ENCODE measurements at regions not wholly inside any gene's neighbourhood (a gene's known extent, or its start where the extent isn't known, plus 50 kb on each side); places are given as distances from the start of the nearest gene placed in this dataset.

DNA sequence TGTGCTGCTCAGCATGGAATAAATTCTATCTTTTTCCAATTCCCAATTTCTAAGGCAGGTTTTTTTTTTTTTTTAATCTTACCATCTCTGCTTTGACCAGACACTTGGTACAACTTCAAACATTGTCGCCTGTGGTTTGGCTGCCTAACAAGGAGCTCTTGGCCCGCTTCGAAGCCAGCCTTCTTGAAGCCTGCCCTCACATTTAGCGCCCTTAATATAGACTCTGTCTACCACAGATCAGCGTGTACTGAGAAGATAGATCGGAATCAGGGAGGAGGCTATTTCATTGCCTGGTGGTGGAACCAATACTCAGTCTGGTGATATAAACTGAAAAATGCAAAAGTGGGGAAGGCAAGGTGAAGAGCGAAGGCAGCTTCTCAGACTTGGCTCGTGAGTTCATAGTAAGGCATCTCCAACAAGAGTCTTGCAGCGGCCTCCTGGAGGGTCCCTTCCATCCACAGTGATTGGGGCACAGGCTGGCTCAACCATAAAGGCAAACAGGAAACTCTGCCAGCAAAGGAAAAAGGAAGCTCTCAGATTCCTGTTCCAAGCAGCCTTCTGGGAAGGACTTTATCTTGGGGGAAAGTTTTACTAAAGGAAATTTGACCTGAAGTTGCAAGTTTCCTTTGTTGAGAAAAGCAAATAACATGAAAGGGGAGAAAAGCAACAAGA lies 103.2 kb upstream of the BCL2L14 start:
- Mint-ChIP-seq H3K27ac (no peak overlapping the region), H3K9me3 (peaks cover 5% of the 10 kb centered on the region), H3K4me1 (ENCODE audit: low read depth) (peaks cover 13% of the 10 kb centered on the region), H3K36me3 (ENCODE audit: low read depth) (no peaks in the 10 kb centered on the region), H3K27me3 (ENCODE audit: low read depth) (peaks cover 4% of the 10 kb centered on the region), H3K4me3 (no peak overlapping the region)
- DNase-seq (ENCODE audit: low spot score): no peak

DNA sequence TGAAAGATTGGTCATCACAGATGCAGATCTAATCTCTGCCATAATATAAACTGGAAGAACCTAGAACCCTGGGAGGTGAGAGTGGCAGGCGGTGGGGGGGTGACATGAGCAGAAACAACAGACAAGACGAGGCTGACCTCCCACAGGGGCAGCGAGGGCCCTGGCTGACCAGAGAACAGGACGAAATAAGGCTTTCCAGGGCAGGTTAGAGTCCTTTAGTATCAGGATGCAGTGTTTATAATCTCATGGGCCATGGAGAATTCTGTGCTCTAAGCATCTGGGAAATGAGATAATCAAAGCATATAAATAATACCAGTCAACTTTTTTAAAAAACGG lies 102.7 kb upstream of the BCL2L14 start:
- peaks cover 13% of the 10 kb centered on the region for H3K4me1 Mint-ChIP-seq (ENCODE audit: low read depth)
- no peaks in the 10 kb centered on the region for H3K36me3 Mint-ChIP-seq (ENCODE audit: low read depth)
- no peak overlapping the region for H3K4me3 Mint-ChIP-seq
- DNase-seq (ENCODE audit: low spot score): no peak
- H3K27me3 Mint-ChIP-seq (ENCODE audit: low read depth): peaks cover 4% of the 10 kb centered on the region
- peaks cover 5% of the 10 kb centered on the region for H3K9me3 Mint-ChIP-seq
- no peak overlapping the region for H3K27ac Mint-ChIP-seq

DNA sequence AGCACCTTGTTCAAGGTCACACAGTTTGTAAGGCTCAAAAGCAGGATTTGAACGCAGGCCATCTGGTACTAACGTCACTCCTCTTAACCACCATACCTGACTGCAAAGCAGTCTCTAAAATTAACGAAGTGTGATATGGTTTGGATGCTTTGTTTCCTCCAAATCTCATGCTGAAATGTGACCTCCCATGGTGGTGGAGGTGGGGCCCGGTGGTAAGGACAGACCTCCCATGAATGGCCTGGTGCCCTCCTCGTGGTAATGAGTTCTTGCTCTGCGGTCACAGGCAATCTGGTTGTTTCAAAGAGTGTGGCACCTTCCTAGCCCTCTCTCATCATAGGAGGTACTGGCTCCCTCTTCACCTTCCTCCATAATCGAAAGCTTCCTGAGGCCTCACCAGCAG lies 102.2 kb upstream of the BCL2L14 start:
- Mint-ChIP-seq H3K4me3 (no peak overlapping the region), H3K4me1 (ENCODE audit: low read depth) (peaks cover 11% of the 10 kb centered on the region), H3K9me3 (peaks cover 2% of the 10 kb centered on the region), H3K27ac (no peak overlapping the region), H3K27me3 (ENCODE audit: low read depth) (peaks cover 4% of the 10 kb centered on the region), H3K36me3 (ENCODE audit: low read depth) (no peaks in the 10 kb centered on the region)
- DNase-seq (ENCODE audit: low spot score): no peak

DNA sequence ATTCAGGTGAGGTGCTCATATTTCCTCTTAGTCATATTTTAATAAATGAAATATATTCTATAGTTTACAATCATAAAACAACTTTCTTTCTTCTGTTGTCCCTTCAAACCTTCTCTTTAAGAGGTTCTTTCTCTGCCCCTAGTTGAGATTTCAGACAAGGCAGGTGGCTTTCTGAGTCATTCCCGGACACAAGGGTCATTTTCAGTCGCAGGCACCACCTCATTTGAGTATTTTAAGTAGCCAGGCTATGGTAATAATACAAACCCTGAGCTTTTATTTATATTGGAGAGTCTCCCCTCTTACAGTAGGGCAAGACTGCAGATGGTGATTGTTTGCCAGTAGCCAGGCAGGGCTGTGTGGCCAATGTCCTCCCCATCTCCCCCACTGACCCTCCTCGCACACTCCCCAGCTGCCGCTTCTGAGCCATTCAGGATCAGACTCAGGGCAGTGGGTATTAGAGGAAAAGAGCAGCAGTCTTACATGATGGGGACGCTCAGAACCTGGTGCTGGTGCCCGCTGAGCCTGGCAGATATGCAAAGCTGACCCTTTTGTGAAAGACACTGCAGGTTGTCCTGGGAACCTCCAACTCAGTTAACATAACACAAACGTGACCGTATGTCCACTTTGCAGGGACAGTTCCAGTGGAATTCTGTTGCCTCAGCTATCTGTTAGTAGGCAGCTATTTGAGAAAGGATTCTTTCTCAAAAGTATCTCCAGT lies 101.1 kb upstream of the BCL2L14 start:
- Mint-ChIP-seq H3K27ac (no peak overlapping the region), H3K9me3 (no peaks in the 10 kb centered on the region), H3K36me3 (ENCODE audit: low read depth) (no peaks in the 10 kb centered on the region), H3K4me1 (ENCODE audit: low read depth) (peaks cover 11% of the 10 kb centered on the region), H3K27me3 (ENCODE audit: low read depth) (peaks cover 13% of the 10 kb centered on the region), H3K4me3 (no peak overlapping the region)
- DNase-seq (ENCODE audit: low spot score): no peak

GRCh38 chr12:11970155-11970520 lies 100.6 kb upstream of the BCL2L14 start:
- no peaks in the 10 kb centered on the region for H3K36me3 Mint-ChIP-seq (ENCODE audit: low read depth)
- H3K27ac Mint-ChIP-seq: no peak overlapping the region
- peaks cover 11% of the 10 kb centered on the region for H3K4me1 Mint-ChIP-seq (ENCODE audit: low read depth)
- H3K9me3 Mint-ChIP-seq: no peaks in the 10 kb centered on the region
- DNase-seq (ENCODE audit: low spot score): no peak
- H3K4me3 Mint-ChIP-seq: no peak overlapping the region
- peaks cover 13% of the 10 kb centered on the region for H3K27me3 Mint-ChIP-seq (ENCODE audit: low read depth)

DNA sequence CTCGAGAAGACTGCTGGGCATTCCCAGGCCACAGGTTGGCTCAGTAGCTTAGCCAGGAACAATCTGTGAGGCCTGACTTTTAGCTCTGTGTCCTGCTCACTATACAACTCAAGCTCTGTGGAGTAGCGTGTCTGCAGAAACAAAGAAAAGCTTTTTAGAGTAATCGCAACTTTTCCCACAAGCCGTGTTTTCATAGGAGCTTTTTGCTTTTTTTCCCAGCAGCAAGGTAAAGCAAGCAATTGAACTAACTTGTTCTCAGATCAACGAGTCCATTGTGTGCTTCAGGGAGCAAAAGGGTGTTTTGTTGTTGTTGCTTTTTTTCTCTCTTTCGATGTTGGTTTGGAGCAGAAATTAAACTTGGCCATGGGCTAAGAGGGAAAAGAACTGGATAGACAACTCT lies 97.3 kb upstream of the BCL2L14 start:
- no peak overlapping the region for H3K27ac Mint-ChIP-seq
- no peaks in the 10 kb centered on the region for H3K9me3 Mint-ChIP-seq
- H3K27me3 Mint-ChIP-seq (ENCODE audit: low read depth): peaks cover 13% of the 10 kb centered on the region
- H3K4me1 Mint-ChIP-seq (ENCODE audit: low read depth): peaks cover 7% of the 10 kb centered on the region
- H3K36me3 Mint-ChIP-seq (ENCODE audit: low read depth): no peaks in the 10 kb centered on the region
- DNase-seq (ENCODE audit: low spot score): no peak
- H3K4me3 Mint-ChIP-seq: no peak overlapping the region

DNA sequence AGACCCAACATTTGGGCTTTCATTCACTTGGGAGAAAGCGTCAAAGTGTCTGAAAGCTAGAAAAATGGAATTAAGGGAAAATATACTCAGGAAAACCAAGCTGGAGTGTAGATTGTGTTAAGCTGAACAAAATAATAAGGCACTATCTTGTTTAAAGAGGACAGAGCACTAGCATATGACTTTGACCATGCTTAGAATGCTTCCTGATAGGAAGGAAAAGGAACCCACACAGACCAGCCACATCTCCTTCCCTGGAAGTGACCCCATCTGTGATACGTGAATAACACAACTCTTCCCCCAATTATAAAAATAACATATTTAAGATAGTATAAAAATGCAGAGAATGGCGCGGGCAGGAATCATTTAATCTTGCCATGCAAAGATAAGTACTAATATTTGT lies 94.7 kb upstream of the BCL2L14 start:
- H3K9me3 Mint-ChIP-seq: peaks cover 3% of the 10 kb centered on the region
- no peak overlapping the region for H3K4me3 Mint-ChIP-seq
- H3K36me3 Mint-ChIP-seq (ENCODE audit: low read depth): peaks cover 8% of the 10 kb centered on the region
- no peak overlapping the region for H3K27ac Mint-ChIP-seq
- H3K27me3 Mint-ChIP-seq (ENCODE audit: low read depth): peaks cover 9% of the 10 kb centered on the region
- DNase-seq (ENCODE audit: low spot score): no peak
- H3K4me1 Mint-ChIP-seq (ENCODE audit: low read depth): peaks cover 22% of the 10 kb centered on the region

DNA sequence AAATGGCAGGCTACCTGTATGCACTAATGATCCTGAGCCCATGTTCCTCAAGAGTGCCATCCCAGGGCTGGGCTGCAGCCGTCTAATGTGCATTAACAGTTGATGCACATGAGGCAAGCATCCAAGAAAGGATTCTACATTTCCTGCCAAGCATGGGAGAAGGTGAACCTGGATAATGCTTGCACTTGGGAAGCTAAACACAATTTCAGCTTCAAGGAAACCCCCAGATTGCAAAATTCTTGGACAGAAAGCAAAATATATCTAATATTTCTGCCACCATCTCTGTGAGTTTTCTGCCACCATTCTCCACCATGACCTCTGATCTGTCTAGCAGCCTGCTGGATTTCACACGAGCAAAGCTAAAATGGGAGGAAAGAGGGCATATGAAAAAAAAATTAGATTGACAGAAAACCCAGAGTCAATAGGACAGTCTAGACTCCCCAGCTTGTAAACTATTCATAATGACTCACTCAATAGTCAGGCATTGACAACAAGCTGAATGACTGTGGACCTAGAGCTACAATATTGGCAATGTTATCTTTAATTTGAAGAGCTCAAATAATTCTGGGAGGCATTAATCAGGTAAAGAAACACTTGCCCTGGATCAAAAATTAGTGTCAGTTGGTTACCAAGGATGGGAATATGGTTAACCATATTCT lies 91.9 kb upstream of the BCL2L14 start:
- Mint-ChIP-seq H3K4me3 (no peak overlapping the region), H3K27ac (peak overlapping the region; percentile 34), H3K27me3 (ENCODE audit: low read depth) (peaks cover 6% of the 10 kb centered on the region), H3K9me3 (peaks cover 25% of the 10 kb centered on the region), H3K4me1 (ENCODE audit: low read depth) (peaks cover 48% of the 10 kb centered on the region), H3K36me3 (ENCODE audit: low read depth) (peaks cover 31% of the 10 kb centered on the region)
- DNase-seq (ENCODE audit: low spot score): no peak

DNA sequence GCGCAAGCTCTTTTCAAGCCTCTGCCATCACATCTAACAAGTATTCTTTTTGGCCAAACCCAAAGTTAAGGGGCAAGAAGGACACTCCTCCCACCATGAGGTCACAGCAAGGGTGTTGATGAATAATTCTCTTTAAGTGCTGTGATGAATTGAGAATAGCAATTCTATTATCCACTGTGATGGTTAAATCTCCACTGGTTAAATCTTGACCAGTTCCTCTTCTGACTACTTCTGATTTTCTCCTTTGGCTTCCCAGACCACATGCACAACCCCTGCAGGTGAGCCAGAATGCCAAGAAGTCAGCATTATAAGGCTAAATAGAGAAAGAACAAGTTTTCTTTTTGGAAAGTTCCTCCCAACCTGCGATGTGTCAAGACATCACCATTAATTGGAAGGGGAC lies 90.6 kb upstream of the BCL2L14 start:
- Mint-ChIP-seq H3K4me3 (peak overlapping the region; percentile 51), H3K9me3 (peaks cover 28% of the 10 kb centered on the region), H3K27me3 (ENCODE audit: low read depth) (peaks cover 3% of the 10 kb centered on the region), H3K27ac (peak overlapping the region; percentile 98), H3K36me3 (ENCODE audit: low read depth) (peaks cover 38% of the 10 kb centered on the region), H3K4me1 (ENCODE audit: low read depth) (peaks cover 56% of the 10 kb centered on the region)
- no peak for DNase-seq (ENCODE audit: low spot score)

DNA sequence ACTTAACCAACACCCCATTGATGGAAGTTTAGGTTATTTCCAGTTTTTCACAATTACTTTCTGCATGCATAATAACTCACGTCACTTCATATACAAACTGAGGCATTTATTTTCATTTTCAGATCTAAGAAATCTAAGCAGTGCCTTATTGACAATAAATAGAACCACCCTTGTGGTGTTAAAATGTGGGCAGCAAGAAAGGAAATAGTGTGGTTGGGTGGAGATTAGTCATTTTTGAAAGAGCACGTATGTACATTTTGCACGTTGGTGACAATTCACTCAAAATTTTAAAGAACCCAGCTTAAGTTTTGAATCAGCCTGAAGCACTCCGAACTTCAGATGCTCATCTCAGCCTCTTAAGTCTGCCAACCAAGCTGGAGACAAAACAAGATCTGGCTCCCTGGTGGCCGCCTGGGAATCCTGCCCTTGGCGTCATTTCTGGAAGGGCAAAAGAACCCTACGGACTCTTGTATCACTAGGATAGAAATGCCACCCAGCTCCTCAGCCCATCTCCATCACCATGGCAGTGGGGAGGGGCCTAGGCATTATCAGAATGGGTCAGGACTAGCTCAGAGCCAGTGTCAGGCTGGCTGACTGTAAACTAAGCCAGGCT lies 89.5 kb upstream of the BCL2L14 start:
- H3K9me3 Mint-ChIP-seq: peaks cover 30% of the 10 kb centered on the region
- H3K36me3 Mint-ChIP-seq (ENCODE audit: low read depth): peaks cover 39% of the 10 kb centered on the region
- DNase-seq (ENCODE audit: low spot score): peak; percentile 78
- H3K4me3 Mint-ChIP-seq: peak overlapping the region; percentile 75
- peaks cover 55% of the 10 kb centered on the region for H3K4me1 Mint-ChIP-seq (ENCODE audit: low read depth)
- H3K27ac Mint-ChIP-seq: peak overlapping the region; percentile 98
- peaks cover 3% of the 10 kb centered on the region for H3K27me3 Mint-ChIP-seq (ENCODE audit: low read depth)

GRCh38 chr12:11984417-11984816 lies 86.3 kb upstream of the BCL2L14 start:
- H3K4me1 Mint-ChIP-seq (ENCODE audit: low read depth): peaks cover 49% of the 10 kb centered on the region
- H3K27ac Mint-ChIP-seq: no peak overlapping the region

DNA sequence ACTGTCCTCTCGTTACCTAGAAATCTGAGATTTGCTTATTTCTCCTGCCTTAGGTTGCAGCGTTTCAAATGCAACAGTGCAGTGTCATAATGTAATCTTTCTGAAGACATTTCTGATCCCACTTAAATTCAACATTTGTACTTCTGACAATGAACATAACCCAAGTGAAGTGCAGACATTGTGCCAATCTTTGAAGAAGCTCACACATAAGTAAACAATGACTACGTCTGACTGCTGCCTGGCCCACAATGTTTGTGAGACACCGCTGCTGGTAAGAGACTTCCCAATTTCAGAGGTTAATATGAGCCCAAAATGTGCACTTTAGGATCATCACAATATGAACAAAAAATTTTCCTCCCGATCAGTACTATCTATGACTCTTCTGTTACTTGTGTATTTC lies 84.6 kb upstream of the BCL2L14 start:
- H3K4me1 Mint-ChIP-seq (ENCODE audit: low read depth): peaks cover 37% of the 10 kb centered on the region
- H3K4me3 Mint-ChIP-seq: no peak overlapping the region
- peaks cover 7% of the 10 kb centered on the region for H3K27me3 Mint-ChIP-seq (ENCODE audit: low read depth)
- H3K9me3 Mint-ChIP-seq: peaks cover 44% of the 10 kb centered on the region
- H3K27ac Mint-ChIP-seq: no peak overlapping the region
- peaks cover 38% of the 10 kb centered on the region for H3K36me3 Mint-ChIP-seq (ENCODE audit: low read depth)
- no peak for DNase-seq (ENCODE audit: low spot score)

More at GRCh38 chr12:11984417-11984816, 86.3 kb upstream of the BCL2L14 start:
- Mint-ChIP-seq H3K27me3 (ENCODE audit: low read depth) (peaks cover 7% of the 10 kb centered on the region), H3K9me3 (peaks cover 47% of the 10 kb centered on the region), H3K36me3 (ENCODE audit: low read depth) (peaks cover 43% of the 10 kb centered on the region), H3K4me3 (no peak overlapping the region)
- no peak for DNase-seq (ENCODE audit: low spot score)

DNA sequence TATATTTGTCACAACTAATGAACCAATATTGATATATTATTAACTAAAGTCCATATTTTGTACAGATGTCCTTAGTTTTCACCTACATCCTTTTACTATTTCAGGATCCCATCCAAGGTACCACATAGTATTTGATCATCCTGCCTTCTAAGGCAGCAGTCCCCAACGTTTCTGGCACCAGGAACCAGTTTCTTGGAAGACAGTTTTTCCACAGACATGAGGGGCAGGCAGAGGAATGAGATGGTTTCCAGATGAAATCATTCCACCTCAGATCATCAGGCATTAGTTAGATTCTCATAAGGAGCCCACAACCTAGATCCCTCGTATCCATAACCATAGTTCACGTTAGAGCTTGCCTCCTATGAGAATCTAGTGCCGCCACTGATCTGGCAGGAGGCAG lies 82.8 kb upstream of the BCL2L14 start:
- H3K27ac Mint-ChIP-seq: no peak overlapping the region
- no peak for DNase-seq (ENCODE audit: low spot score)
- peaks cover 27% of the 10 kb centered on the region for H3K4me1 Mint-ChIP-seq (ENCODE audit: low read depth)
- peaks cover 41% of the 10 kb centered on the region for H3K9me3 Mint-ChIP-seq
- no peak overlapping the region for H3K4me3 Mint-ChIP-seq
- peaks cover 29% of the 10 kb centered on the region for H3K36me3 Mint-ChIP-seq (ENCODE audit: low read depth)
- peaks cover 10% of the 10 kb centered on the region for H3K27me3 Mint-ChIP-seq (ENCODE audit: low read depth)

DNA sequence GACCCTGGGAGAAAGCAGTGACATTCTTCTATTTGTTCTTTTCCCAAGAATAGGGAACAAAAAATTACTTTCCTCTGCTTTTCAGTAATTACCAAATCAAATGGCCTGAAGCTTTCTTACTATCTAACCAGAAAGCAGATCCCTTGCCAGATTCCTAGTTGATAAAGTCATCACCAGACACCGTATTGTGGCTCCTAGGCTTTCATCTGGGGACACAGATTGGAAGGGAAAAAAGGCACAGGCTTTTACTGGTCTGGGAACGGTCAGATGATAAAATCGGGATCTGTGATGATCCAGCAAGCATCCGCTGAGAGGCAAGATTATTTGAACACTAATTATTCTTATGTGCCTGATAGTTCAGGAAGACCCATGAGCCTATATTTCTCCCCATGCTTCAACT lies 79.1 kb upstream of the BCL2L14 start:
- Mint-ChIP-seq H3K27ac (no peak overlapping the region), H3K4me1 (ENCODE audit: low read depth) (peaks cover 11% of the 10 kb centered on the region), H3K36me3 (ENCODE audit: low read depth) (peaks cover 8% of the 10 kb centered on the region), H3K27me3 (ENCODE audit: low read depth) (peaks cover 10% of the 10 kb centered on the region), H3K4me3 (no peak overlapping the region), H3K9me3 (peaks cover 25% of the 10 kb centered on the region)
- no peak for DNase-seq (ENCODE audit: low spot score)

All from T-helper 2 cell treated with Interferon-gamma antibody and Interleukin-4, amounts not matched to agents 5 μg/mL and 100 μg/mL, for 36 hours (primary cell).